ENCODE measurements at regions not wholly inside any gene's neighbourhood (a gene's known extent, or its start where the extent isn't known, plus 50 kb on each side); places are given as distances from the start of the nearest gene placed in this dataset.

DNA sequence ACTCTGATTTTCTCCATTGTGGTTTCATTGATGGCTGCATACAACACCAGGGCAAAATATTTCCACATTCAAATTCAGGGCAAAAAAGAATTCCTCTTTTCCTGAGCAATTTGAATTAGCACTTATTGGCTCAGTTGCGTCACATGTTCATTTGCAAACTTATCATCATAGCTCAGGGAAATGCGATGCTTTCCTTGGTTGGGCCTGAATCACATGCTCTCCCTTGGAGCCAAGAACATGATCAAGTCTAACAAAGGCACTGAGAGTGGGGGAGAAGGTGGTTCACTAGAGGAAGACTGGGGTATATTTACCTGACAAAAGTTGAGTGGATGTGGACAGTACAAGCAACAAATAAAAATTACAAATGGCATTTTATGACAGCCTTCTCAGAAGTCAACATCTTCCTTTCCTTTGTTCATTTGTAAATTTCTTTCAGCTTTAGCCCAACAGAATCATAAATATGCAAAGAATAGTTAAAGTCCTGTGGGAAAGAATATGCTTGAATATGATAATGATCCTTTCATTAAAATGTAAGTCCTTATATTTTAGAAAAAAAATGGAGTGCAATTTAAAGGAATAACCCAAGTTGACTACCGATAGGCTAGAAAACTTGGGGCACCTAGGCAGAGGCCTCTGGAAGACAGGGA is 277.2 kb downstream of the NEDD1 start:
- ChIA-PET POLR2A (no interaction called here), CTCF (no interaction called here)
- no peaks in the 10 kb centered on the region for H3K79me2 ChIP-seq (ENCODE audit: control insufficient read depth, insufficient read depth, low read length)
- 97% methylated on average over 3 of the region's 3 CpGs for WGBS (ENCODE audit: insufficient coverage)
- intact Hi-C loops (cut with micrococcal nuclease) = no loop called here
- no peaks in the 10 kb centered on the region for H3K4me1 Mint-ChIP-seq
- H4K20me1 ChIP-seq (ENCODE audit: control insufficient read depth, insufficient read depth, low read length, poor library complexity, severe bottlenecking) = no peaks in the 10 kb centered on the region
- H3K4me2 ChIP-seq (replicated peaks; ENCODE audit: low read depth, low read length, poor library complexity, severe bottlenecking) = no peak overlapping the region
- no peak overlapping the region for H3K9ac ChIP-seq (ENCODE audit: low read length)
- no peak overlapping the region for H3K27ac Mint-ChIP-seq
- peaks cover 2% of the 10 kb centered on the region for H3K9me3 Mint-ChIP-seq (ENCODE audit: insufficient read depth)
- H3K4me1 ChIP-seq (ENCODE audit: control insufficient read depth in 2 of 2, insufficient read depth in 2 of 2, low read length in 2 of 2) = no peaks in the 10 kb centered on the region
- DNase-seq (no peak), ATAC-seq (ENCODE audit: low read depth) (no peak)
- H2AFZ ChIP-seq (ENCODE audit: insufficient read depth, low read depth, low read length, poor library complexity, severe bottlenecking) = no peak overlapping the region
- no peaks in the 10 kb centered on the region for H3K27me3 ChIP-seq (replicated peaks in 1 of 4; ENCODE audit: control extremely low read depth in 1 of 4, control insufficient read depth in 3 of 4, insufficient read depth in 4 of 4, low read length in 3 of 4)
- H3K36me3 ChIP-seq (replicated peaks in 1 of 2; ENCODE audit: control extremely low read depth in 1 of 2, control insufficient read depth in 1 of 2, extremely low read depth in 1 of 2, insufficient read depth in 2 of 2, low read length in 1 of 2) = no peaks in the 10 kb centered on the region
- H3K27ac ChIP-seq (ENCODE audit: low read length in 2 of 2) = no peak overlapping the region
- H3K4me3 Mint-ChIP-seq = no peak overlapping the region
- H3K9me3 ChIP-seq (ENCODE audit: control extremely low read depth in 1 of 3, control insufficient read depth in 2 of 3, insufficient read depth in 1 of 3, low read length in 2 of 3) = no peaks in the 10 kb centered on the region
- peaks cover 8% of the 10 kb centered on the region for H3K27me3 Mint-ChIP-seq
- no peak overlapping the region for H3K4me3 ChIP-seq (ENCODE audit: control extremely low read depth in 1 of 5, extremely low read depth in 1 of 5, insufficient read depth in 1 of 5, low read depth in 2 of 5, low read length in 4 of 5)
- TF ChIP-seq, protein P1, sequence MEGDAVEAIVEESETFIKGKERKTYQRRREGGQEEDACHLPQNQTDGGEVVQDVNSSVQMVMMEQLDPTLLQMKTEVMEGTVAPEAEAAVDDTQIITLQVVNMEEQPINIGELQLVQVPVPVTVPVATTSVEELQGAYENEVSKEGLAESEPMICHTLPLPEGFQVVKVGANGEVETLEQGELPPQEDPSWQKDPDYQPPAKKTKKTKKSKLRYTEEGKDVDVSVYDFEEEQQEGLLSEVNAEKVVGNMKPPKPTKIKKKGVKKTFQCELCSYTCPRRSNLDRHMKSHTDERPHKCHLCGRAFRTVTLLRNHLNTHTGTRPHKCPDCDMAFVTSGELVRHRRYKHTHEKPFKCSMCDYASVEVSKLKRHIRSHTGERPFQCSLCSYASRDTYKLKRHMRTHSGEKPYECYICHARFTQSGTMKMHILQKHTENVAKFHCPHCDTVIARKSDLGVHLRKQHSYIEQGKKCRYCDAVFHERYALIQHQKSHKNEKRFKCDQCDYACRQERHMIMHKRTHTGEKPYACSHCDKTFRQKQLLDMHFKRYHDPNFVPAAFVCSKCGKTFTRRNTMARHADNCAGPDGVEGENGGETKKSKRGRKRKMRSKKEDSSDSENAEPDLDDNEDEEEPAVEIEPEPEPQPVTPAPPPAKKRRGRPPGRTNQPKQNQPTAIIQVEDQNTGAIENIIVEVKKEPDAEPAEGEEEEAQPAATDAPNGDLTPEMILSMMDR (IDR thresholded peaks at IDR 0.05) = no peak
- no peak for TF ChIP-seq EZH2 (IDR thresholded peaks at IDR 0.05; ENCODE audit: borderline replicate concordance, insufficient read depth, low read depth, low read length, poor library complexity, severe bottlenecking)

DNA sequence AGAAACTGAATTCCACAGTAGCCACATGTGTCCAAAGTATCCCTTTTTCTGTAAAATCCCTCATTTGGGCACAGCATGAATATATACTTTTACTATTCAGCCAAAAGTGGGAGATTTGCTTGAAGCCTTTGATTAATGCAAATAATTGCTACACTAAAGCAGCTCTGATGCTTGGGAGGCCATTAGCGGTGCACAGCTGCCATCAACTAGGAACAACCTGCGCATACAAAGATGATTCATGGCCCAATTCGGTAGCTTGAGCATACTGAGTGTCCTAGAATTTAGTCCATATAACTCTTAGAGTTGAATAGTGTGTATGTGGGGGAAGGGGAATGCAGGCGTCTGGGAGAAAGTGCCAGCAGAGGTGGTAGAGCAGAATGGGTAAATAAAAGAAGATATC is 277.0 kb upstream of the RMST start:
- Histone ChIP-seq H3K27ac (ENCODE audit: low read length in 2 of 2) (no peak overlapping the region), H3K9me3 (ENCODE audit: control extremely low read depth in 1 of 3, control insufficient read depth in 2 of 3, insufficient read depth in 1 of 3, low read length in 2 of 3) (no peaks in the 10 kb centered on the region), H4K20me1 (ENCODE audit: control insufficient read depth, insufficient read depth, low read length, poor library complexity, severe bottlenecking) (no peaks in the 10 kb centered on the region), H3K36me3 (replicated peaks in 1 of 2; ENCODE audit: control extremely low read depth in 1 of 2, control insufficient read depth in 1 of 2, extremely low read depth in 1 of 2, insufficient read depth in 2 of 2, low read length in 1 of 2) (no peaks in the 10 kb centered on the region), H3K9ac (ENCODE audit: low read length) (no peak overlapping the region), H3K79me2 (ENCODE audit: control insufficient read depth, insufficient read depth, low read length) (no peaks in the 10 kb centered on the region), H3K4me1 (ENCODE audit: control insufficient read depth in 2 of 2, insufficient read depth in 2 of 2, low read length in 2 of 2) (no peaks in the 10 kb centered on the region), H3K4me2 (replicated peaks; ENCODE audit: low read depth, low read length, poor library complexity, severe bottlenecking) (no peak overlapping the region), H3K27me3 (replicated peaks in 1 of 4; ENCODE audit: control extremely low read depth in 1 of 4, control insufficient read depth in 3 of 4, insufficient read depth in 4 of 4, low read length in 3 of 4) (no peaks in the 10 kb centered on the region), H2AFZ (ENCODE audit: insufficient read depth, low read depth, low read length, poor library complexity, severe bottlenecking) (no peak overlapping the region), H3K4me3 (ENCODE audit: control extremely low read depth in 1 of 5, extremely low read depth in 1 of 5, insufficient read depth in 1 of 5, low read depth in 2 of 5, low read length in 4 of 5) (no peak overlapping the region)
- Mint-ChIP-seq H3K27me3 (peaks cover 8% of the 10 kb centered on the region), H3K4me3 (no peak overlapping the region), H3K4me1 (no peaks in the 10 kb centered on the region), H3K27ac (no peak overlapping the region), H3K9me3 (ENCODE audit: insufficient read depth) (peaks cover 2% of the 10 kb centered on the region)
- no peak for DNase-seq
- 100% methylated on average over 3 of the region's 4 CpGs for WGBS (ENCODE audit: insufficient coverage)
- ATAC-seq (ENCODE audit: low read depth) = no peak
- ChIA-PET POLR2A (no interaction called here), CTCF (no interaction called here)
- intact Hi-C loops (cut with micrococcal nuclease) = no loop called here
- TF ChIP-seq, protein P1 (IDR thresholded peaks at IDR 0.05) = no peak
- TF ChIP-seq EZH2 (IDR thresholded peaks at IDR 0.05; ENCODE audit: borderline replicate concordance, insufficient read depth, low read depth, low read length, poor library complexity, severe bottlenecking) = no peak

All from B cell (primary cell).